IPS-18c (cell line): ENCODE measurements at regions not wholly inside any gene's neighbourhood (a gene's known extent, or its start where the extent isn't known, plus 50 kb on each side); places are given as distances from the start of the nearest gene placed in this dataset.

Experiments
- H3K4me3 ChIP-seq: 2 replicates; pipeline ENCODE4 v1.7.0; 2013; ENCODE audit warnings: low read depth, mild to moderate bottlenecking, low read length, moderate library complexity; ENCODE audit not compliant: insufficient read depth
- H3K9me3 ChIP-seq: one replicate; pipeline ENCODE4 v1.6.1; 2013; ENCODE audit warnings: mild to moderate bottlenecking, low read length, moderate library complexity; ENCODE audit not compliant: control insufficient read depth, insufficient read depth

- H3K9me3 ChIP-seq = no peaks in the 10 kb centered on the region
- H3K4me3 ChIP-seq = no peak overlapping the region
Measured at GRCh38 chr6:4404415-4404814, 269.0 kb upstream of the ECI2 start.

GRCh38 chr6:4403828-4404227, 268.5 kb upstream of the ECI2 start:
- Histone ChIP-seq H3K9me3 (no peaks in the 10 kb centered on the region), H3K4me3 (no peak overlapping the region)

- Histone ChIP-seq H3K9me3 (no peaks in the 10 kb centered on the region), H3K4me3 (no peak overlapping the region)
Measured at GRCh38 chr6:4403023-4403752, 267.8 kb upstream of the ECI2 start.

- H3K4me3 ChIP-seq = no peak overlapping the region
- H3K9me3 ChIP-seq = no peaks in the 10 kb centered on the region
Measured at GRCh38 chr6:4402477-4402976, 267.2 kb upstream of the ECI2 start.

- Histone ChIP-seq H3K4me3 (no peak overlapping the region), H3K9me3 (no peaks in the 10 kb centered on the region)
Measured at GRCh38 chr6:4401408-4402368, 266.3 kb upstream of the ECI2 start.

GRCh38 chr6:4399656-4400055, 264.3 kb upstream of the ECI2 start:
- H3K9me3 ChIP-seq = no peaks in the 10 kb centered on the region
- no peak overlapping the region for H3K4me3 ChIP-seq

GRCh38 chr6:4398791-4399190, 263.4 kb upstream of the ECI2 start:
- Histone ChIP-seq H3K9me3 (no peaks in the 10 kb centered on the region), H3K4me3 (no peak overlapping the region)

- Histone ChIP-seq H3K4me3 (no peak overlapping the region), H3K9me3 (no peaks in the 10 kb centered on the region)
Measured at GRCh38 chr6:4397307-4397706, 261.9 kb upstream of the ECI2 start.

GRCh38 chr6:4396044-4396443, 260.7 kb upstream of the ECI2 start:
- Histone ChIP-seq H3K9me3 (no peaks in the 10 kb centered on the region), H3K4me3 (no peak overlapping the region)

- Histone ChIP-seq H3K9me3 (no peaks in the 10 kb centered on the region), H3K4me3 (no peak overlapping the region)
Measured at GRCh38 chr6:4395386-4395785, 260.0 kb upstream of the ECI2 start.

GRCh38 chr6:4394786-4395185, 259.4 kb upstream of the ECI2 start:
- Histone ChIP-seq H3K4me3 (no peak overlapping the region), H3K9me3 (no peaks in the 10 kb centered on the region)

- H3K9me3 ChIP-seq = no peaks in the 10 kb centered on the region
- no peak overlapping the region for H3K4me3 ChIP-seq
Measured at GRCh38 chr6:4388675-4389074, 253.3 kb upstream of the ECI2 start.

GRCh38 chr6:4384656-4385055, 249.3 kb upstream of the ECI2 start:
- Histone ChIP-seq H3K4me3 (no peak overlapping the region), H3K9me3 (peaks cover 2% of the 10 kb centered on the region)

GRCh38 chr6:4383910-4384638, 248.7 kb upstream of the ECI2 start:
- peaks cover 2% of the 10 kb centered on the region for H3K9me3 ChIP-seq
- H3K4me3 ChIP-seq = no peak overlapping the region

GRCh38 chr6:4382362-4382853, 247.0 kb upstream of the ECI2 start:
- Histone ChIP-seq H3K4me3 (no peak overlapping the region), H3K9me3 (peaks cover 2% of the 10 kb centered on the region)

- peaks cover 2% of the 10 kb centered on the region for H3K9me3 ChIP-seq
- H3K4me3 ChIP-seq = no peak overlapping the region
Measured at GRCh38 chr6:4381381-4381780, 246.0 kb upstream of the ECI2 start.

- H3K4me3 ChIP-seq = no peak overlapping the region
- peaks cover 2% of the 10 kb centered on the region for H3K9me3 ChIP-seq
Measured at GRCh38 chr6:4380881-4381281, 245.5 kb upstream of the ECI2 start.
